ENCODE measurements at regions not wholly inside any gene's neighbourhood (a gene's known extent, or its start where the extent isn't known, plus 50 kb on each side); places are given as distances from the start of the nearest gene placed in this dataset.
A peak's percentile ranks its signal among the peaks of the same experiment; 100 is the strongest.

DNA sequence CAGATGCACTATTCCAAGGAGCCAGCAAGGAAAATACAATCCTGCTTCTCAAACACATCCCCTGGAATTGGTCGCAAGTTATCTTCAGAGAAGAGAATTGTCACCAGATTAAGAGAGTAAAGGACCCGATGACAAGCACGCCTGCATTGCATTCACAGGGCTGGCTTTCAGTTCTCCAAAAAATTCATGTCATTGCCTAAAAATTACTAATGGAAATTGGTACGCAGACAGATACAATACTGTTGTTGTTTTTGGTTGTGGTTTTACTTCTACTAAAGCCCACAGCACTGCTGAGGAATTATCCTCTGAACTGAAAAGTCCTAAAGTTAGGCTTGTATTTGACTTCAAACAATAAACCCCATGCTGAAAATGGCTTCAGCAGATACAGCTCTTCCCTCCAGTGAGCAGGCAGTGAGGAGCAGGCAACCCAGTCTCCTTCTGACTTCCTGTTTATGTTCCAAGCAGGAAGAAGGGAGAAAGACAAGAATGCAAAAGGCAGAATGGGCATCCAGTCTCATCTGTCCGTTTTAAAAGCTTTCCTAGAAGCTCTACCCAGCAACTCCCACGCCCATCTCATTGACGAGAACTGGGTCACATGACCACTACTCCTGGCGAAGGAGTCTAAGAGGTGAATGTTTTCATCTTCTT lies 80.6 kb upstream of the ZNF366 start (continued):
- TF ChIP-seq KLF16 (IDR thresholded peaks at IDR 0.05) (no peak), NR2C2 (CRISPR knock-in tag; IDR thresholded peaks at IDR 0.05) (no peak), NR2C2 (tag; IDR thresholded peaks at IDR 0.05) (no peak), TGIF2 (CRISPR knock-in tag; IDR thresholded peaks at IDR 0.05) (no peak), NR4A1 (CRISPR knock-in tag; IDR thresholded peaks at IDR 0.05) (no peak), NR4A1 (tag; IDR thresholded peaks at IDR 0.05) (peak; percentile 41; the same call in 1 of the 2 replicates), CCAR2 (IDR thresholded peaks at IDR 0.05; ENCODE audit: low read depth, low read length) (no peak), CEBPG (CRISPR knock-in tag; IDR thresholded peaks at IDR 0.05) (no peak), CEBPG (tag; conservative IDR thresholded peaks at IDR 0.05 in 1 of 2, IDR thresholded peaks at IDR 0.05 in 1 of 2) (no peak), CCNT2 (IDR thresholded peaks at IDR 0.05; ENCODE audit: borderline replicate concordance, extremely low read depth, insufficient read length, low read depth, low read length) (no peak), ZNF766 (CRISPR knock-in tag; conservative IDR thresholded peaks at IDR 0.05) (peak; percentile 50; the same call in 1 of the 2 replicates), ZFPM2 (CRISPR knock-in tag; IDR thresholded peaks at IDR 0.05) (no peak), ZNF639 (CRISPR knock-in tag; conservative IDR thresholded peaks at IDR 0.05 in 1 of 2, IDR thresholded peaks at IDR 0.05 in 1 of 2) (0 out of 4 replicates have a peak, but pooled peaks of 1 of the 2 experiments have one; percentile 48), NCOA6 (IDR thresholded peaks at IDR 0.05) (no peak), FOS (IDR thresholded peaks at IDR 0.05; ENCODE audit: extremely low read depth, insufficient read length) (no peak), ZNF121 (CRISPR knock-in tag; conservative IDR thresholded peaks at IDR 0.05) (no peak), ZNF316 (IDR thresholded peaks at IDR 0.05) (no peak), ERF (CRISPR knock-in tag; IDR thresholded peaks at IDR 0.05) (peak; percentile 82; the same call in 1 of the 2 replicates), ESRRB (CRISPR knock-in tag; IDR thresholded peaks at IDR 0.05; ENCODE audit: borderline replicate concordance) (no peak), NEUROD1 (IDR thresholded peaks at IDR 0.05; ENCODE audit: borderline replicate concordance, low read depth, low read length, partially characterized antibody) (no peak), RCOR1 (IDR thresholded peaks at IDR 0.05; ENCODE audit: borderline replicate concordance in 1 of 2, low read depth in 2 of 2, low read length in 2 of 2) (no peak), KDM5B (IDR thresholded peaks at IDR 0.05; ENCODE audit: insufficient replicate concordance, low read depth, low read length) (no peak), NFE2L1 (tag; IDR thresholded peaks at IDR 0.05; ENCODE audit: borderline replicate concordance, low read depth) (no peak), ZNF699 (CRISPR knock-in tag; IDR thresholded peaks at IDR 0.05; ENCODE audit: insufficient replicate concordance) (no peak), MITF (IDR thresholded peaks at IDR 0.05) (no peak), MCM7 (IDR thresholded peaks at IDR 0.05) (no peak), DDX20 (tag; IDR thresholded peaks at IDR 0.05; ENCODE audit: low read depth) (no peak), PPARD (CRISPR knock-in tag; IDR thresholded peaks at IDR 0.05) (no peak), BHLHE40 (IDR thresholded peaks at IDR 0.05; ENCODE audit: low read length) (no peak)
